Left renal cortex interstitium (tissue), 4 donors: ENCODE measurements at regions not wholly inside any gene's neighbourhood (a gene's known extent, or its start where the extent isn't known, plus 50 kb on each side); places are given as distances from the start of the nearest gene placed in this dataset.
"Not testable (repeated sequence)": the region's sequence is repeated elsewhere in the genome, so short reads cannot be mapped to it uniquely, and the experiment has no call there.

ENCODE experiments used
- DNase-seq, 4 donors: peaks; one replicate each; pipeline ENCODE4 v3.0.0-alpha.2; 2013; ENCODE audit warnings: low read depth in 4 of 4, low spot score in 2 of 4, missing footprints in 1 of 4

DNA sequence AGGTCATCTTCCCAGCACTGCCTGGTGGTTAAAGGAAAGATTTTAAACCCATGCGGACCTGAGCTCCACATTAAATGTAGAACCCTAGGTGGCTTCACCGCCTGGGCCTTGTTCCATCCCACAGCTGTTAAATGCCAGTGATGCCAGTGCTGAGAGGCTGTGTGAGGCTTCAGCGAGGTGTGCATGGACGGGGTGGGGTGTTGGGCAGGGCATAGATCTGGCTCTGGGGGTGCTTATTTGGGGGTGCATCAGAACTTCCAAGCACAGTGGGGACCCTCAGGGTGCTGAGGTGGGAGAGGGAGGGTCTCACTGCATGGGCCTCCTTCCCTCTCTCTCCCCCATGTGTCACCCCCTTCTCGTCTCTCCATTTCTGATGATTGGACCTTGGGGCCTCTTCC is 90.1 kb upstream of the B3GAT1 start:
- DNase-seq, result no peak

DNA sequence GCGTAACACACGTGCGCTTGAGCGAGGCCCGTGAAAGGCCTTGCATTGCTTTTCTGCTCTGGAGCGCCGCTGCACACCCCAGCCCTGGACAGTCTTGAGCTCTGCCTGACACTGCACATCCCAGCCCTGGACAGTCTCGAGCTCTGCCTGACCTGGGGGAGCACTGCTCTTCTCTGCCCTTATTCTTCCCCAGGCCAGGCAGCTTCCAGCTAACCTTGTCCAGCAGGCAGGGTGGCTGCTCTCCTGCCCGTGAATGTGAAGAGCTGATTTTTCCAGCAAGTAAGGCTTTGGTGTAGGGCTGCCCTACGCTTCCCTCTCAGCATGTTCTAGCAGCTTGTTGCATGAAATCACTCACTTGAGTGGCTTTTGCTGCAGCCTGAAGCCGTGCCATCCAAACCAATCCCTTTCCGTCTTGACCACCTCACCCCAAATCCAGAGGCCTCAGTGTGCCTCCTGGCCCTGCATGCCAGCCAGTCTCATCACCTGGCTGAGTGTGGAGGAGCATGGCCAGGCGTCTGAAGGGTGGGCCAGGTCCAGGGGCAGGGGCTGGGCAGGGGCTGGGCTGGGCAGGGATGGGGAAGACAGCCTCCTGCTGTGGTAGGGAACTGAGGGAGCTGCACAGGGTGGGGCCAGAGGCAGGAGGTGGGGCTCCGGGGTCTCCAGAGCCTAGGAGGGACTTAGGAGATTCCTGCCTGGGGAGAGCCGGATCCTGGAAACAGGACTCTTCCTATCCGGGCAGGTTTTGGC is 89.5 kb upstream of the B3GAT1 start:
- DNase-seq, result no peak

DNA sequence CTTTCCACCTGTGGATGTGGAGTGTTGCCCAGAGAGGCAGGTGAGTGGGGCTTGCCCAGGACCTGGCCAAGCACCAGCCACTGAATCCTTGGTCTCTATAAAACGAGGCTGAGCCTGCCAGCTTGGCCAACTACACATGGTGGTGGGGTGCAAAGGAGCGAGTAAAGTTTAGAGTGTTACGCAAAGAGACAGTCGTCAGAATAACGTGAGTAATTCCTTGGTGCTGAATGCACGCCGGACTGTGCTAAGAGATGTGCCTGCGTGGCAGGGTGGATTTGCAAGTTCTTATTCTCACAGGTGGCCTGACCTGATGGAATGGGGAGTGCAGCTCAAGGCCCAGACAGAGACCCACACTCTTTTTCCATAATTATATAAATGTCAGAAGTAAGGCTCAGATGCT is 88.6 kb upstream of the B3GAT1 start:
- no peak for DNase-seq

DNA sequence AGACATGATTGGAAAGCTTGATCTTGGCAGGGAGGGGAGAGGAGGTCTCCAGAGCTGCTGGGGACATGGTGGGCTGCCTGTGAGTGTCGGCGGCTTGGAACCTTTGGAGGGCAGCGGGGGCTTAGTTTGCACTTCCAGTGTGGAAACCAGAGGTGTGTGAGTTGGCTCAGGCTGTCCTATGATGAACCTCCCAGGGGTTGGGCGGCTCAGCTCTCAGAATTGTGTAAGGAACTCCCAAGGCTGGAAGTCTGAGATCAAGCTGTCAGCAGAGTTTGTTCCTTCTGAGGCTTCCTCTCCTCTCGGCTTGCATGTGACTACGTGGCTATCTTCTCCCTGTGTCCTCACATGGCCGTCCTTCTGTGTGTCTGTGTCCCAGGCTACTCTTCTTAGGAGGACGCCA is 87.9 kb upstream of the B3GAT1 start:
- DNase-seq, result no peak

DNA sequence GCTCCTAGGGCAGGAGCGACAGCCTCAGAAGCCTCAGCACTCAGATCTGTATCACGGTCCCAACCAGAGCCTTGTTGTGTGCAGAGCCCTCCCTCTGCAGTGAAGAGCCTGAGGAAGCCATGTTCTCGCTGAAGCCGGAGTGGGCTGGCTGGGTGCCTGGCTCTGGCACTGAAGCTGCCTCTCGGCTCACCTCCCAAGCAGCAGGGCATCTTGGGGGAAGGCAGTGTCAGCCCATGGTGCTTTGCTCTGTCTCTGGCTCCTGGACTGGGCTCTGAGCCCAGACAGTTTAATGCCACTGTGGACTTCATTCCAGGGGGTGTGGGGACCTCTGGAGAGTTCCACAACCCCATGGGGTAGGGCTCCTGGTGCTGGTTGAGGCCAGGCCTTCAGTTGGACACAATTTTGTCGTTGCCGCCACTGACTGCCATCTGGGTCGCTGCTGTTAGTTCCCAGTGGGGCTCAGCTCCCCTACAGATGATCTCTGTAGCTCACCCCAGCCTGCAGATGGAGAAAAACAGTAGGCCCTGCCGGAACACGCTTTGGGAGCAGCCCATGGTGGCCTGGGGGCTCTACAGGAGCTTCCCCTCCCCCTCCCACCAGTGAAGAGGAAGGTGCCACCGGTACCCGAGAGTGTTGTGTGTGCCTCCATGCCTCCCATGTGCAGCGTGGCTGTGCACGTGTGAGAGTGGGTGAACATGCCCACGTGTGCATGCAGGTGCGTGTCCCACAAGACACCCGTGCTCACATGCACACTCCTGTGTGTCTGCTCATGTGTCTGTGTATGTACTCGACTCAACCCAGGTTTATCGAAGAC is 86.5 kb upstream of the B3GAT1 start:
- no peak for DNase-seq

DNA sequence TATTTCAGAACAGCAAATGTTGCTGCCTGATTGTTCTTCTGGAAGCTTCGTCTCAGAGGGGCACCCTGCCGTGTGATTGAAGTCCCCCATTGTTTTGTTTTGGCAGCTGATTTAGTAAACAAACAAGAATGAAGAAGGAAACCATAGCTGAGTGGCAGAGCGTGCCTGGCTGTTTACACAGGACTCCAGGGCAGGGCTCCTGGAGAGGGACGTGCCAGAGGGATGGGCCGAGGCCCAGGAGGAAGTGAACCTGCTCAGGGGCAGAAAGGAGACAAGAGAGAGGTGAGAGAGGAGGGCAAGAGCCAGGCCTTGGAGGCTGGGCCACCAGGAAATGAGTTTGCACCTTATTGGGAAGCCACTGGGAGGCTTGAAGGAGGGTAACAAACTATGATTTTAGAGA is 85.5 kb upstream of the B3GAT1 start:
- DNase-seq, result no peak

DNA sequence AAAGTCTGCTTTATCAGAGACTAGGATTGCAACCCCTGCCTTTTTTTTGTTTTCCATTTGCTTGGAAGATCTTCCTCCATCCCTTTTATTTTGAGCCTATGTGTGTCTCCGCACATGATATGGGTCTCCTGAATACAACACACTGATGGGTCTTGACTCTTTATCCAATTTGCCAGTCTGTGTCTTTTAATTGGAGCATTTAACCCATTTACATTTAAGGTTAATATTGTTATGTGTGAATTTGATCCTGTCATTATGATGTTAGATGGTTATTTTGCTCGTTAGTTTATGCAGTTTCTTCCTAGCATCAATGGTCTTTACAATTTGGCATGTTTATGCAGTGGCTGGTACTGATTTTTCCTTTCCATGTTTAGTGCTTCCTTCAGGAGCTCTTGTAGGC is 84.0 kb upstream of the B3GAT1 start:
- not testable (repeated sequence) for DNase-seq

DNA sequence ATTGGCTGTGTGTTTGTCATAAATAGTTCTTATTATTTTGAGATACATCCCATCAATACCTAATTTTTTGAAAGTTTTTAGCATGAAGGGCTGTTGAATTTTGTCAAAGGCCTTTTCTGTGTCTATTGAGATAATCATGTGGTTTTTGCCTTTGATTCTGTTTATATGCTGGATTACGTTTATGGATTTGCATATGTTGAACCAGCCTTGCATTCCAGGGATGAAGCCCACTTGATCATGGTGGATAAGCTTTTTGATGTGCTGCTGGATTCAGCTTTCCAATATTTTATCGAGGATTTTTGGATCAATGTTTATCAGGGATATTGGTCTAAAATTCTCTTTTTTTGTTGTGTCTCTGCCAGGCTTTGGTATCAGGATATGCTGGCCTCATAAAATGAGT is 82.4 kb upstream of the B3GAT1 start:
- not testable (repeated sequence) for DNase-seq

DNA sequence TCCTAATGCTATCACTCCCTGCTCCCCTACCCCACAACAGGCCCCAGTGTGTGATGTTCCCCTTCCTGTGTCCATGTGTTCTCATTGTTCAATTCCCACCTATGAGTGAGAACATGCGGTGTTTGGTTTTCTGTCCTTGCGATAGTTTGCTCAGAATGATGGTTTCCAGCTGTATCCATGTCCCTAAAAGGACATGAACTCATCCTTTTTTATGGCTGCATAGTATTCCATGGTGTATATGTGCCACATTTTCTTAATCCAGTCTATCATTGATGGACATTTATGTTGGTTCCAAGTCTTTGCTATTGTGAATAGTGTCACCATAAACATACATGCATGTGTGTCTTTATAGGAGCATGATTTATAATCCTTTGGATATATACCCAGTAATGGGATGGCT is 80.4 kb upstream of the B3GAT1 start:
- not testable (repeated sequence) for DNase-seq

DNA sequence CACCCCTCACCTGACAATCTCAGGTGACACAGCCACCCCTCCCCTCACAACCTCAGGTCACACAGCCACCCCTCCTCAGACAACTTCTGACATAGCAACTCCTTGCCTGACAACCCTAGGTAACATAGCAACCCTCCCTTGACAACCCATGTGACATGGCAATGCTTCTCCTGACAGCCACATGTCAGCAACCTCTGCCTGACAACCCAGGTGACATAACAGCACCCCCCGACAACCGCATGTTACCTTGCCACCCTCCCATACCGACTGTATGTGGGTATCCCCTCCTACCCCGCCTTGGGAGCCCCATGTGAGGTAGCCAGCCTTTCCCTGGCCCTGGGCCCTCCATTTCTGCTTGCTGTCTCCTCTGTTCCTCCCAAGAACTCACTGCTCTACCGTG is 77.7 kb upstream of the B3GAT1 start:
- DNase-seq, result no peak

DNA sequence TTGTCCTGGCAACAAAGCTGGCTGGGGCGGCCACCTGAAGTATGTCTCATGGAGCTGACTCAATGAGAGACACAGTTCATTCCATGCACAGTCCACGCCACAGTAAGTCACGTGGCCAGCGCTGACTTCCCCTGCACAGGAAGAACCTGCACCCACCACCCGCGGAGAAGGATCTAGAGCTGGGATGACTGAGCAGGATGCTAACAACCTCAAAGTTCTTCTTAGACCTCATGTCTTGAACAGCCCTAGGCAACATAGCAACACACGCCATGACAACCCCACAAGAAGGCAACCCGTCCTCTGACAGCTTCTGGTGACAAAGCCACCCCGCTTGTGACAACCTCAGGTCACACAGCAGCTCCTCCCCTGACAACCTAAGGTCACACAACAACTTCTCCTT is 76.9 kb upstream of the B3GAT1 start:
- no peak for DNase-seq

DNA sequence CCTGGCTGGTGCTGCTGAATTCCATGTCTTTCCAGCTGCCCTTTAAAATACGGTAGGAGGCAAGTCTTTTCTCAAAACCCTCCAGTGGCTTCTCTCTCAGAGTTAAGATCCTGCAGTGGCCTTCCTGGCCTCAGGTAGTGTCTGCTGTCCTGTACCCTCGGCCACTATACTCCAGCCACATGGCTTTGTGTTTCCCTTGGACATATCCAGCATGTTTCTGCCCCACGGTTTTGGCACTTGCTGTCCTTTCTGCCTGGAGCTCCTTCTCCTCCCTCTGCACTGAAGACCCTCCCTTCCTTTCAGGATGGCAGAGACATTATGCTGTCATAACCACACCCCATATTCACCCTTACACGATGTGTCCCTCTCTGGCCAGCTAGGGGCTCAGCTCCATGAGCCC is 76.5 kb upstream of the B3GAT1 start:
- DNase-seq, result no peak

DNA sequence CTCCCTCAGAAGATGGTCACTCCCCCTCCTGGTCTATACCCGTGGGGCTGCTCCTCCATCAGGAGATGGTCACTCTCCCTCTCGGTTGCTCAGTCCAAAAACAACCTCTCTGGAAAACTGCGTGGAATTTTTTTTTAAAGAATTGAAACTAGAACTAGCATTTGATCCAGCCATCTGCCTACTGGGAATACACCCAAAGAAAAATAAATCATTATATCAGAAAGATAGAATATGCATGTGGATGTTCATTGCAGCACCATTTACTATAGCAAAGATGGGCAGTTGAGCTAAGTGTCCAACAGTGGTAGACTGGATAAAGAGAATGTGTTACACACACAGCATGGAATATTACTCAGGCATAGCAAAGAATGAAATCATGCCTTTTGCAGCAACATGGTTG is 75.7 kb upstream of the B3GAT1 start:
- DNase-seq, result no peak

DNA sequence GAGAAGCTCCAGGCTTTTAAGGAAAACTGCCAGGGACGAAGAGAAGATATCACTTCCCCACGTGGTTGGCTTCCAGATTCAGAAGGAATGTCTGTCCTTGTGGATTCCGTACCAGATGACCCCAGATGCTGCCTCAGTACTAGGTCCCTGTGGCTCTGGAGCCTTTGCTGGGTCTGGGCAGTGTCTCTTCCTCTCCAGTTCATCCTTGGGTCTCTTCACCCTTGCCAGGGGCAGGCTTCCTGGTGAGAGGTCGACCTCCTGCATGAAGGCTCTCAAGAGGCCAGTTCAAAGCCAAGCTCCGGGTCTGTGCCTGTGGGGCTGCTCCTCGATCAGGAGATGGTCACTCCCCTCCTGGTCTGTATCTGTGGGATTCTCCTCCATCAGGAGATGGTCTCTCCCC is 74.7 kb upstream of the B3GAT1 start:
- DNase-seq, result no peak

DNA sequence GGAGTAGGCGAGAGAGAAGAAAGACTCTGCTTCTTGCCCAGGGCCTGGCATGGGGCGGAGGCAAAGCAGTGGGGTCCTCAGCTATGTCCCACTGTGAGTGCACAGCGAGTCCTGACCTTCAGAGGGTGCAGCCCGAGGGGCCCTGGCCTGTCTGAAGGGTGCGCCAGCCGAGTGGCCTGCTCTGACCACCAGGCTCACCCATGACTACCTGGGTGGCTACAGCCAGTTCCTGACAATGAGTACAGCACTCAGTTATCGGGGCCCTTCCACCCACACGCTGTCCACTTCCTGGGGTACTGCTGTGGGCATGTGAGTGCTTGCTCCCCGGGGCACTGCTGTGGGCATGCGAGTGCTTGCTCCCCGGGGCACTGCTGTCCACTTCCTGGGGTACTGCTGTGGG is 74.1 kb upstream of the B3GAT1 start:
- DNase-seq, result no peak

DNA sequence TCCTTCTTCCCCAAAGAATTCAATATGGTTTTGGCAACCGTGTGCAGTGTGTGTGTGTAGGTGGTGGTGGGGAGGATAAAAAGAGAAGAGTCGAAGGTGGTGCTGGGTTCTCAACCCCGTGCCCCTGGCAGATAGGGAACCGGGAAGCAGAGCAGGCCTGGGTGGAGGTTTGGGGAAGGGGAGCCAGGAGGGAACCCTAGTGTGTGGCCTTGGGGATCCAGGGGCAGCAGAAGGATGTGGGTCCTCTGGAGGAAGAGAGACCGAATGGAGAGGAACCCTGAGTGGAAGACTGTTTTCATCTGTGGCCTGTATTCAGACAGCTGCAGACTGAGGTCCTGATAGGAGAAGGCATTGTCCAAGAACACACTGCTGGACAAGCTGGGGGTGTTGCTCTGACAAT is 73.3 kb upstream of the B3GAT1 start:
- DNase-seq, result no peak

DNA sequence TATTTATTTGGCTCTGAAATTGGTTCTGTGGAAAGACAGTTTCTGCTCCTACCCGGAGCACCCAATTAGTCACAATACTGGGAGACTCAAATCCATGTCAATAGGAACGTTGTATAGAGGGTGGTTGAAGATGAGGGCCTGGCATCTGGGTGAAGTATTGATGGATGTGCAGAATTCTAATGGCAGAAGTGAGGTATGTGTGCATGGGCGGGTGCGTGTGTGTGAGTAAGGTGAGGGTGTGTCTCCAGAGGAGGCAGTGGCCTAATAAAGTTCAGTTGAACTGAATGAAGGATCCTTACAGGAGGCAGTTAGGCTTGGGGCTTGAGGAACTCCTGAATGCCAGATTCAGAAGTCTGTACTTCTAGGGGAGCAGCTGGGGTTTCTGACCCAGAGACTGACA is 71.8 kb upstream of the B3GAT1 start:
- DNase-seq, result no peak

DNA sequence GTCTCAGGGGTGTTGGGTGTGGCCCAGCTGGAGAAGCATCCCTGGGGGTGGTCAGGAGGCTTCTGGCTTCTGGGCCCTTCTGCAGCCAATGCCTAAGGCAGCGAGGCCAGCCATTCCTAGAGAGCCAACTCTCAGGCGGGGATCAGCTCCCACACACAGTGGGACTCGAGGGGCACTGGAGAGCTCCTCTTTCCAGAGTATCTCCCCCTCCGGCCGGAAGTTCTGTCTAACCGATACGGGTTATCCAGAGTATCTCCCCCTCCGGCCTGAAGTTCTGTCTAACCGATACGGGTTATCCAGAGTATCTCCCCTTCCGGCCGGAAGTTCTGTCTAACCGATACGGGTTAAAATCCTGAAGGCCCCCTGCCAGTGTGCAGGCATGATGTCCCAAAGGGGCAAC is 71.2 kb upstream of the B3GAT1 start:
- DNase-seq, result no peak

DNA sequence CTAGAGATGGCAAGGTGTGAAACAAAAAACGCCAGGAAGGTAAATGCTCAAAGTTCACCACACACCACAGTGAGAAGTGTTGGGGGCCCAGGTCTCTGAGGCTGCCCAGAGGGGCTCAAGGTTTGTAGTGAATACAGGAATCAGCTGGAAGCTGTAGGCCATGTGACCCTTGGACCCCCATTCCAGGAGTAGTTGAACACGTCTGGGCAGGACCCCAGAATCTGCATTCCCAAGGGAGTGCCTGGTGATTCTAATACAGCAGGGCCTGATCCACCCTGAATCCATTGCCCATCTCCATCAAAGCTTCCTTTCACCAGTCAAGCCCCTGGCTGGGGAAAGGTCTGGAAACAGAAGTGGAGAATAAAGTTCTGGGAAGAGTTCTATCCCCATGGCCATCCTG is 70.8 kb upstream of the B3GAT1 start:
- no peak for DNase-seq

DNA sequence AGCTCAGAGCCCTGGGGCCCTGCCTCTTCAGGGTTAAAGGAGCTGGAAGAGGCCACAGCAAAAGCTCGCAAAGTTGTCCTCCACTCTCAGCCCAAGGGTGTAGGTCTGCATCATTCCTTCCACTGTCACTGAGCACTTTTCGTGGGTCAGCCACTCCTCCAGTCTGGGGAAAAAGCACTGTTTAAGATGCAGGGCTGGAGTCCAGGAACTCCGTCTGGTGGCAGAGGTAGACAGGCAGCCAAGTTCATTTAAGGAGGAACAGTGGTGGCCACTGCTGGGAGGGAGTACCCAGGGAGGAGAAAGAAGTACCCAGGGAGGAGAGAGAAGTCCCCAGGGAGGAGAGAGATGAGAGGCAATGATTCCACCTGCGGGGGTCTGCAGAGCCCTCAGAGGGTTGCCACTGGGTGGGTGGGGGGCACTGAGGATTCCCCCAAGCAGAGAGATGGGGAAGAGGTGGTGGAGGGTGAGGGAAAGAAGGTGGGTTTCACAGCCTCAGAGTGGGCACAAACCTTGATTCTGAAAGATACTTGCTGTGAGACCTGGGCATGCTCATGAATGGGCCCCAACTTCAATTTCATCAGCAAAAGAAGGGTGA is 70.0 kb upstream of the B3GAT1 start:
- no peak for DNase-seq

DNA sequence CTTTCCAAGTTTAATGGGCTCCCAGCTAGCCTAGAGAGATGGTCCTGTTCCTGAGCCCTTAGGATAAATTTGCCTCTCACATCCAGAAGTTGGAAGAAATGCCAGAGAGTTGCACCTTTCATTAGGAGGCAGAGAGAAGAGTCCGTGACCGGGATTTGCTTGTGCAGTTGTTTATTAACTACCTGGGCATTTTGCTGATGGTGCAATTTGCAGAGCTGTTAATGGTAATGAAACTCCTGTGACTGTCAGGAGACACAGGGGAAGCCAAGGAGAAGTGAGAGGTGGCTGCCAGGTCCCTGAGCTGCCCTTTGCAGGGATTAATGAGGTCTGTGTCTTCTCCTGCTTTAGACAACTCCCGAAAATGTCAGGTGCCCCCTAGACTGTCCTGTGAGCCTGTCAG is 69.1 kb upstream of the B3GAT1 start:
- DNase-seq, result no peak

DNA sequence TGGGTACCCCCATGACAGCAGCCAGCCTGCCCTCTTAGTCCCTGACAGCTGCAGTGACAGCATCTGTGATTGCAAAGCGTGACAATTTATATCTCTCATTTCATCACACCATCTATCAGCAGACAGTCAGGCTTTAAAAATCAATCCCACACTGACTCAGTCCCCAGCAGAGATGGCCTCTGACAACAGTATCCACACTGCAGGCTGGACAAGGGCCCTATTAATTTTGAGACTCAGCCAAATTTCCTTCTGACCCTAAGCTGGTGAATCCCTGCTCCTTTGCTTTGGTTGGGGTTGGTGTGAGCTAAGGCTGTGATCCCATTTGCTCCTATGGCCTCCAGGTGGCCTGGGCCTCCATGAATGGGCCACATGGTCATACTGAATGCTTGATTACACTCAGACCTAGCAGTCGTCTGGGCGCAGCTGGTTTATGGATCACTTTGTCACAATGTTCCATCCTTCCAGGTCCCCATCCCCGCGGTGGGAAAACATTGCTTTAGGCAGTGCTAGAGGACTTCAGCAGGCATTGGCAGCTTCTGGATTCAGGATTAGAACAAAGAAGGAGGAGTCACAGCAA is 68.2 kb upstream of the B3GAT1 start:
- no peak for DNase-seq
